ENCODE measurements at regions not wholly inside any gene's neighbourhood (a gene's known extent, or its start where the extent isn't known, plus 50 kb on each side); places are given as distances from the start of the nearest gene placed in this dataset.

- H3K27me3 ChIP-seq = no peaks in the 10 kb centered on the region
- H3K4me1 ChIP-seq = no peaks in the 10 kb centered on the region
- no peak overlapping the region for H3K27ac ChIP-seq
- no peak for TF ChIP-seq POLR2A (IDR thresholded peaks at IDR 0.05)
- TF ChIP-seq POLR2AphosphoS5 (IDR thresholded peaks at IDR 0.05) = no peak
- no peak for TF ChIP-seq CTCF (IDR thresholded peaks at IDR 0.05)
- no peak for TF ChIP-seq EP300 (IDR thresholded peaks at IDR 0.05)
- H3K36me3 ChIP-seq = no peaks in the 10 kb centered on the region
- WGBS = 74% methylated on average over 1 of the region's 1 CpG
- H3K4me3 ChIP-seq = no peak overlapping the region
- DNase-seq (ENCODE audit: low spot score in 2 of 2) = no peak
- H3K9me3 ChIP-seq = no peaks in the 10 kb centered on the region
These were observed 1026.3 kb upstream of the PABPC4L start for GRCh38 chr4:135227842-135228241.

- H3K36me3 ChIP-seq = no peaks in the 10 kb centered on the region
- TF ChIP-seq POLR2A (IDR thresholded peaks at IDR 0.05) = no peak
- no peak for TF ChIP-seq EP300 (IDR thresholded peaks at IDR 0.05)
- no peak for TF ChIP-seq CTCF (IDR thresholded peaks at IDR 0.05)
- TF ChIP-seq POLR2AphosphoS5 (IDR thresholded peaks at IDR 0.05) = no peak
- H3K27me3 ChIP-seq = no peaks in the 10 kb centered on the region
- H3K4me3 ChIP-seq = no peak overlapping the region
- H3K4me1 ChIP-seq = no peaks in the 10 kb centered on the region
- no peak for DNase-seq (ENCODE audit: low spot score in 2 of 2)
- whole genome bisulfite sequencing = 75% methylated on average over 3 of the region's 3 CpGs
- no peak overlapping the region for H3K27ac ChIP-seq
- no peaks in the 10 kb centered on the region for H3K9me3 ChIP-seq
These were observed 1024.0 kb upstream of the PABPC4L start for GRCh38 chr4:135225551-135225950.

GRCh38 chr4:135210341-135210740 lies 1008.8 kb upstream of the PABPC4L start:
- H3K36me3 ChIP-seq = no peaks in the 10 kb centered on the region
- no peak for TF ChIP-seq EP300 (IDR thresholded peaks at IDR 0.05)
- TF ChIP-seq CTCF (IDR thresholded peaks at IDR 0.05) = no peak
- no peak for TF ChIP-seq POLR2A (IDR thresholded peaks at IDR 0.05)
- TF ChIP-seq POLR2AphosphoS5 (IDR thresholded peaks at IDR 0.05) = no peak
- H3K27me3 ChIP-seq = no peaks in the 10 kb centered on the region
- 85% methylated on average over 5 of the region's 5 CpGs for WGBS
- no peak for DNase-seq (ENCODE audit: low spot score in 2 of 2)
- H3K4me3 ChIP-seq = no peak overlapping the region
- no peaks in the 10 kb centered on the region for H3K9me3 ChIP-seq
- H3K4me1 ChIP-seq = no peaks in the 10 kb centered on the region
- H3K27ac ChIP-seq = no peak overlapping the region

- Histone ChIP-seq H3K9me3 (no peaks in the 10 kb centered on the region), H3K36me3 (no peaks in the 10 kb centered on the region), H3K27me3 (no peaks in the 10 kb centered on the region), H3K4me3 (no peak overlapping the region), H3K27ac (no peak overlapping the region), H3K4me1 (no peaks in the 10 kb centered on the region)
- DNase-seq (ENCODE audit: low spot score in 2 of 2) = no peak
- TF ChIP-seq POLR2AphosphoS5 (IDR thresholded peaks at IDR 0.05) = no peak
- TF ChIP-seq CTCF (IDR thresholded peaks at IDR 0.05) = no peak
- no peak for TF ChIP-seq POLR2A (IDR thresholded peaks at IDR 0.05)
- no peak for TF ChIP-seq EP300 (IDR thresholded peaks at IDR 0.05)
These were observed 1005.9 kb upstream of the PABPC4L start for GRCh38 chr4:135207531-135207930.

- H3K27ac ChIP-seq = no peak overlapping the region
- H3K4me1 ChIP-seq = no peaks in the 10 kb centered on the region
- H3K4me3 ChIP-seq = no peak overlapping the region
- H3K27me3 ChIP-seq = no peaks in the 10 kb centered on the region
- 68% methylated on average over 3 of the region's 3 CpGs for WGBS
- DNase-seq (ENCODE audit: low spot score in 2 of 2) = no peak
- TF ChIP-seq CTCF (IDR thresholded peaks at IDR 0.05) (no peak), EP300 (IDR thresholded peaks at IDR 0.05) (no peak), POLR2A (IDR thresholded peaks at IDR 0.05) (no peak), POLR2AphosphoS5 (IDR thresholded peaks at IDR 0.05) (no peak)
- no peaks in the 10 kb centered on the region for H3K36me3 ChIP-seq
- H3K9me3 ChIP-seq = no peaks in the 10 kb centered on the region
These were observed 1002.7 kb upstream of the PABPC4L start for GRCh38 chr4:135204311-135204710.

Data from suprapubic skin (tissue), 4 donors.